MCF 10A (cell line): ENCODE measurements at regions not wholly inside any gene's neighbourhood (a gene's known extent, or its start where the extent isn't known, plus 50 kb on each side); places are given as distances from the start of the nearest gene placed in this dataset.

Experiments used
- BruUV-seq: library from RNA; stranded (reverse); fragments of 400-500 nt; replicated peaks from 2 replicates; lab custom pipeline; 2021; lab: Mats Ljungman, UMichigan
- CTCF ChIA-PET: fragments of 300-600 bp; sonication (Branson Sonifier 250); formaldehyde crosslinking; extraction: SDS; loops from one replicate; lab custom pipeline; 2021; ENCODE audit warnings: antibody characterized with exemption, inconsistent platforms; lab: Yijun Ruan, JAX
- POLR2A ChIA-PET: fragments of 300-600, 350-650 bp; sonication (Branson Sonifier 250); formaldehyde crosslinking; extraction: SDS; loops from one replicate; lab custom pipeline; 2020; ENCODE audit warnings: antibody characterized with exemption, inconsistent platforms; lab: Yijun Ruan, JAX
- DNase-seq: peaks from one replicate; pipeline ENCODE4 v3.0.0-alpha.2; 2018; ENCODE audit not compliant: unreplicated experiment
- H3K27ac Mint-ChIP-seq: one replicate; pipeline ENCODE4 v1.8.0; 2022; ENCODE audit warnings: mild to moderate bottlenecking, low read depth, mixed read lengths; ENCODE audit not compliant: unreplicated experiment
- H3K27me3 Mint-ChIP-seq: one replicate; pipeline ENCODE4 v1.8.0; 2022; ENCODE audit warnings: mixed read lengths; ENCODE audit not compliant: insufficient read depth, unreplicated experiment
- H3K36me3 Mint-ChIP-seq: one replicate; pipeline ENCODE4 v1.8.0; 2022; ENCODE audit warnings: mild to moderate bottlenecking, moderate library complexity, mixed read lengths; ENCODE audit not compliant: insufficient read depth, unreplicated experiment
- H3K4me1 Mint-ChIP-seq: one replicate; pipeline ENCODE4 v1.8.0; 2022; ENCODE audit warnings: mixed read lengths; ENCODE audit not compliant: insufficient read depth, unreplicated experiment
- H3K4me3 Mint-ChIP-seq: one replicate; pipeline ENCODE4 v1.8.0; 2022; ENCODE audit warnings: mild to moderate bottlenecking, moderate library complexity, mixed read lengths; ENCODE audit not compliant: unreplicated experiment
- H3K9me3 Mint-ChIP-seq: one replicate; pipeline ENCODE4 v1.8.0; 2022; ENCODE audit warnings: mixed read lengths; ENCODE audit not compliant: unreplicated experiment
- CTCF ChIP-seq: fragments of 200-600 bp; IDR thresholded peaks from one replicate; pipeline ENCODE4 v1.8.0; 2022; ENCODE audit warnings: antibody characterized with exemption, mild to moderate bottlenecking; ENCODE audit not compliant: unreplicated experiment
- intact Hi-C: fragments of 100-400 bp; cut with micrococcal nuclease; formaldehyde crosslinking; loops from 2 replicates; pipeline ENCODE4 v1.14.1; 2022

DNA sequence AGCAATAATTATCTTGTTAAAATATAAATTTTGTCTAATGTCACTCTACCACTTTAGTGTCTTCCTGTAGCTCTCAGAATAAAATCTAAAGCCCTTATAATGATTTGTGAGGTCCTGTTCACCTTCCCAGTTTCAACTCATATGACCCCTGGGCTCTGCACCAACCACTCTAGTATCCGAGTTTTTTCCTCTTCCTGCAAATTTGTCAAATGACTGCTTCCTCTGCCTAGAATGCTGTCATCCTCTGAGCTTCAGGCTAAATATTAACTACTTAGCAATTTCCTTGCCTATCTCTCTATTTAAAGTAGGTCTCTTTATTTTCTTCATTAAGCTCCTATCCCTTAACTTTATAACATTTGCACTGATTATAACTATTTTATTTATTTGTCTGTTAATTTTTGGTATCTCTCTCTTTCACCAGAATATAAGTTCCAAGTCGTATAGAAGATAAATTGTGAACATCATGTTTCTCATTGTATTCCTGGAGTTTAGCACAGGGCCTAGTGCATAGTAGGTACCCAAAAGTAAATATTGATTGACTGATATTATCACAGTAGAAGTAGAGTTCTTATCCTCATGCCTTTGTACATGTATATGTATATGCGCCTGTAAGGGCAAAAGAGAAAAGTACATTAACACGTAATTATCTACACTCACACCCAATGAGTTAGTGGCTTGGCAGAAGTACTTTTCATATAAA, 196.0 kb downstream of the BCAT1 start:
- H3K4me1 Mint-ChIP-seq, result peaks cover 27% of the 10 kb centered on the region
- H3K4me3 Mint-ChIP-seq, result no peak overlapping the region

DNA sequence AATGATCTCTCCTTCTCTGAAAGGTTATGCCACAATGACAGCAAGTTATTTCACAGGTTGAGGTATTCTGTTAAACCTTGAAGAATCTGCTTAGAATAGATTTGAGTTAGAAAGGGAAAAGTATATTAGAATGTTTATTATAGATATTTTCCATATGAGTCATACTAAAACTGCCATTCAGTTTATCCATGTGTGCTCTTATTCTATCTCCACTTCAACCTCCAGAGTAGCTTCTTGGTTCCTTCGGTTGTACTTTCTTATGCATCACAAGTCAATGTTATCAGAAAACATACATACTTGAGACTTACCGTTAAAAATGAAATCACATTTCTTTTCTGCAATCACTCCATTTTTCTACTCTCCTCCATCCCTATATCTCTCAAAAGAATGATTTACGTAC, 197.7 kb downstream of the BCAT1 start:
- peaks cover 26% of the 10 kb centered on the region for H3K4me1 Mint-ChIP-seq
- CTCF ChIA-PET, result no interaction called here
- no peak for TF ChIP-seq CTCF

More for the DNA sequence above, 196.0 kb downstream of the BCAT1 start:
- no peak for DNase-seq
- TF ChIP-seq CTCF, result no peak
- H3K36me3 Mint-ChIP-seq, result no peaks in the 10 kb centered on the region
- intact Hi-C loops, result no loop called here
- H3K27me3 Mint-ChIP-seq, result no peaks in the 10 kb centered on the region
- H3K27ac Mint-ChIP-seq, result no peak overlapping the region
- no peaks in the 10 kb centered on the region for H3K9me3 Mint-ChIP-seq
- no TSS peak for BruUV-seq
- POLR2A ChIA-PET, result interaction anchor here (0.6 kb wide), 1 partner anchor 383 kb away, joined by 4 read pairs; no protein-coding TSS in a partner anchor
- CTCF ChIA-PET, result interaction anchor here (0.6 kb wide), 1 partner anchor 412 kb away, joined by 5 read pairs; no protein-coding TSS in a partner anchor

DNA sequence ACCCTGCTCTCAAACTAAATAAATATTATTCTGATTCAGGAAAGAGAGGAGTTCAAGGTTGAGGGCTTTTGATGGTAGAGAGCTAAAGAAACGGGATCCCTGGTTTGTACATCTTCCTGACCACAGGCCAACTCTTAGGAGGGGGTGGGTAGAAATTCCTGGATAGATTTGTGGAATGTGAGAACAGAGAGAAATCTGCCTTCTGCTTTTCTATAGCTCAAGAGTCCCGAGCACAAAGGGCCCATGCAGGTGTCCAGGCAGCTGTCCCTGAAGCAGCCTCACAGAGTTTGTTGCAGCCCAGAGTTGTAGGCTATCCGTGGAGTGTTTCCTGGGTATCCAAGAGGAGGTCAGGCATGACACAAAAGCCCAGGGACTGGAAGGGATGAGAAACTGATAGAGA, 198.6 kb downstream of the BCAT1 start:
- TF ChIP-seq CTCF, result no peak
- no peak overlapping the region for H3K4me3 Mint-ChIP-seq
- no peak for DNase-seq
- POLR2A ChIA-PET, result interaction anchor here (0.7 kb wide), 1 partner anchor 622 kb away, joined by 3 read pairs; no protein-coding TSS in a partner anchor
- H3K9me3 Mint-ChIP-seq, result no peaks in the 10 kb centered on the region
- no peaks in the 10 kb centered on the region for H3K36me3 Mint-ChIP-seq
- H3K27ac Mint-ChIP-seq, result no peak overlapping the region
- intact Hi-C loops, result no loop called here
- no TSS peak for BruUV-seq
- H3K4me1 Mint-ChIP-seq, result peaks cover 17% of the 10 kb centered on the region
- CTCF ChIA-PET, result no interaction called here
- H3K27me3 Mint-ChIP-seq, result no peaks in the 10 kb centered on the region

More for the DNA sequence above, 197.7 kb downstream of the BCAT1 start:
- Mint-ChIP-seq H3K36me3 (no peaks in the 10 kb centered on the region), H3K4me3 (no peak overlapping the region), H3K27ac (no peak overlapping the region), H3K27me3 (no peaks in the 10 kb centered on the region), H3K9me3 (no peaks in the 10 kb centered on the region)
- intact Hi-C loops, result no loop called here
- BruUV-seq, result no TSS peak
- DNase-seq, result no peak
- POLR2A ChIA-PET, result no interaction called here

DNA sequence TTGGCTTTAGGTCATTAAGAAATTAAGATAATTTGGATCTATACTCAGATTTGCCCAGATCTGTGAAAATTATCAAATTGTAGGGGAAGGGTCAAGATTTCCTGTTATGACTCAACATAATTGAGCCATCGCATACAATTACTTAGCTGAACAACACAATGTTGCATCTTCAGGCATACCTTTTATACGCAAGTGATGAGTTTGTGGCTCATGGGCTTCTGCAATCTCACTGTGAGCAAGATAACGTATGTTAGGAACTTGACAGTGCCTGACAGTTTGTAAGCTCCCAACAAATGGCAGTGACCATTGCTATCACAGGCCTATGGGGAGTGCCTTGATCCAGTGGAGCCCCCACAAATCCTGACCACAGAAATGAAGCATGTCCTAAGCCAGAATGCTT, 199.7 kb downstream of the BCAT1 start:
- intact Hi-C loops, result no loop called here
- CTCF ChIA-PET, result no interaction called here

More for the DNA sequence above, 199.7 kb downstream of the BCAT1 start:
- no peak overlapping the region for H3K4me3 Mint-ChIP-seq
- BruUV-seq, result no TSS peak
- H3K4me1 Mint-ChIP-seq, result peaks cover 8% of the 10 kb centered on the region
- no peak overlapping the region for H3K27ac Mint-ChIP-seq
- DNase-seq, result no peak
- no peaks in the 10 kb centered on the region for H3K9me3 Mint-ChIP-seq
- TF ChIP-seq CTCF, result no peak
- no peaks in the 10 kb centered on the region for H3K36me3 Mint-ChIP-seq
- no peaks in the 10 kb centered on the region for H3K27me3 Mint-ChIP-seq
- POLR2A ChIA-PET, result interaction anchor here (1.0 kb wide), 1 partner anchor 16 kb away, joined by 3 read pairs; no protein-coding TSS in a partner anchor
